Nephron (organoid): ENCODE measurements at regions not wholly inside any gene's neighbourhood (a gene's known extent, or its start where the extent isn't known, plus 50 kb on each side); places are given as distances from the start of the nearest gene placed in this dataset.

ENCODE experiments used
- H3K27ac Mint-ChIP-seq, 3 experiments: 2 replicates each; pipeline ENCODE4 v1.8.0; 2020; ENCODE audit warnings: mixed read lengths in 3 of 3, mild to moderate bottlenecking in 2 of 3, moderate library complexity in 1 of 3
- H3K27me3 Mint-ChIP-seq: 2 replicates; pipeline ENCODE4 v1.8.0; 2021; ENCODE audit warnings: low read depth, mild to moderate bottlenecking, moderate library complexity, mixed read lengths
- H3K36me3 Mint-ChIP-seq: 2 replicates; pipeline ENCODE4 v1.8.0; 2020; ENCODE audit warnings: low read depth, mixed read lengths
- H3K4me1 Mint-ChIP-seq: 2 replicates; pipeline ENCODE4 v1.8.0; 2020; ENCODE audit warnings: mixed read lengths
- H3K4me3 Mint-ChIP-seq, 3 experiments: 2 replicates each; pipeline ENCODE4 v1.8.0; 2020; ENCODE audit warnings: mild to moderate bottlenecking in 3 of 3, mixed read lengths in 3 of 3, moderate library complexity in 2 of 3
- H3K9me3 Mint-ChIP-seq: 2 replicates; pipeline ENCODE4 v1.8.0; 2020; ENCODE audit warnings: mixed read lengths
- TF ChIP-seq, protein P1 (sequence below), 3 experiments: fragments of 200-600 bp; sonication (generic); IDR thresholded peaks; one replicate each; pipeline ENCODE4 v1.5.0; 2021; ENCODE audit warnings: antibody characterized with exemption in 3 of 3; ENCODE audit not compliant: unreplicated experiment in 3 of 3

DNA sequence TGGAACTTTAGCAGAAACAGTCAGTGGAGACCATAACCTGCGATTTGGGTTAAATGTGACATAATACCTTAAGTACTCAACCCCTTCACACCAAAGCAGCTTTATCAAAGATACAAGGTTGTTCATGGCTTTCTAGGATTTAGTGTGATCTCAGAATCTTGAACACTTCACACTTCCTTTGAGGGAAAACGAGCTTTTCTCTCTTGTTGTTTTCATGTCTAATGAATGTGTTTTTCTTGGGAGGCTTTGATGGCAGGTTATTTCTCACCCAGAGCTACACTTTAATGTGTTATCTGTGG is 437.0 kb downstream of the TMEM232 start:
- Mint-ChIP-seq H3K27ac (no peak overlapping the region), H3K4me1 (no peaks in the 10 kb centered on the region), H3K36me3 (peaks cover 4% of the 10 kb centered on the region), H3K27me3 (no peaks in the 10 kb centered on the region), H3K4me3 (no peak overlapping the region), H3K9me3 (peaks cover 18% of the 10 kb centered on the region)
- TF ChIP-seq, protein P1, sequence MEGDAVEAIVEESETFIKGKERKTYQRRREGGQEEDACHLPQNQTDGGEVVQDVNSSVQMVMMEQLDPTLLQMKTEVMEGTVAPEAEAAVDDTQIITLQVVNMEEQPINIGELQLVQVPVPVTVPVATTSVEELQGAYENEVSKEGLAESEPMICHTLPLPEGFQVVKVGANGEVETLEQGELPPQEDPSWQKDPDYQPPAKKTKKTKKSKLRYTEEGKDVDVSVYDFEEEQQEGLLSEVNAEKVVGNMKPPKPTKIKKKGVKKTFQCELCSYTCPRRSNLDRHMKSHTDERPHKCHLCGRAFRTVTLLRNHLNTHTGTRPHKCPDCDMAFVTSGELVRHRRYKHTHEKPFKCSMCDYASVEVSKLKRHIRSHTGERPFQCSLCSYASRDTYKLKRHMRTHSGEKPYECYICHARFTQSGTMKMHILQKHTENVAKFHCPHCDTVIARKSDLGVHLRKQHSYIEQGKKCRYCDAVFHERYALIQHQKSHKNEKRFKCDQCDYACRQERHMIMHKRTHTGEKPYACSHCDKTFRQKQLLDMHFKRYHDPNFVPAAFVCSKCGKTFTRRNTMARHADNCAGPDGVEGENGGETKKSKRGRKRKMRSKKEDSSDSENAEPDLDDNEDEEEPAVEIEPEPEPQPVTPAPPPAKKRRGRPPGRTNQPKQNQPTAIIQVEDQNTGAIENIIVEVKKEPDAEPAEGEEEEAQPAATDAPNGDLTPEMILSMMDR (IDR thresholded peaks at IDR 0.05; ENCODE audit: unreplicated experiment in 3 of 3), result no peak

DNA sequence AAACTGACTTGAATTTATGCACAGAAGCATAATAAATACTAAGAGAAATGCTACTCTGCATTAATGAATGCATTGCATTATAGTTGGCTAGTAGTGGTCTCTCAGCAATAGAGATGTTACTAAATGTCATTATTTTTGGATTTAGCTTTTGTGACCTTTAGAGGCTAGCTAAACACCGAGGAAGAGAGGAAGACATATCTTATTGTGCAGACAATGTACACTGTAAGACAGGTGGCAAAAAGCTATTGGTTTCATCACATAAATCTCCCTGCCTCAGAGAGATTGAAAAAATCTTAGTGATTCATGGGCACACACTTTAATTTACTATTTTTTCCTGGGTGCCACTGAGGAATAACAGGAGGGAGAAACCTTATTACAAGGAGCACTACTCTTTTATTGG is 435.9 kb downstream of the TMEM232 start:
- Mint-ChIP-seq H3K4me1 (no peaks in the 10 kb centered on the region), H3K27ac (no peak overlapping the region), H3K36me3 (no peaks in the 10 kb centered on the region), H3K27me3 (no peaks in the 10 kb centered on the region), H3K9me3 (peaks cover 10% of the 10 kb centered on the region), H3K4me3 (no peak overlapping the region)
- TF ChIP-seq, protein P1 (IDR thresholded peaks at IDR 0.05; ENCODE audit: unreplicated experiment in 3 of 3), result no peak

DNA sequence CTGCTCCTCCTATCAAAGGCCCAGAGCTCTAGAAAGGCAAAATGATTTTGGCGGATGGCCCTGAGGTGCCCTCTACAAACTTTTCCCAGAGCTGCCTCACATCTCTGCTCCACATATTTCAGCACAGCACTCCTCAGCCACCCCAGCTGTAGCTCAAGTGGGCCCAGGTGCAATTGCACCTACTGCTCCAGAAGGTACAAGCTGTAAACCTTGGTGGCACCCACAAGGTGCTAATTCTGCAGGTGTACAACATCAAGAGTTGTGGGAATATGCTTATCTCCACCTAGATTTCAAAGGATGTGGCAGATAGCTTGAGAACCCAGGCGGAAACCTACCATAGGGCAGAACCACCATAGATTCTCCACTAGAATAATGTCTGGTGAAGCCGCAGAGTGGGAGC is 432.2 kb downstream of the TMEM232 start:
- no peaks in the 10 kb centered on the region for H3K4me1 Mint-ChIP-seq
- no peak overlapping the region for H3K27ac Mint-ChIP-seq
- peaks cover 2% of the 10 kb centered on the region for H3K9me3 Mint-ChIP-seq
- TF ChIP-seq, protein P1 (IDR thresholded peaks at IDR 0.05; ENCODE audit: unreplicated experiment in 3 of 3), result no peak
- no peak overlapping the region for H3K4me3 Mint-ChIP-seq
- no peaks in the 10 kb centered on the region for H3K36me3 Mint-ChIP-seq
- no peaks in the 10 kb centered on the region for H3K27me3 Mint-ChIP-seq

DNA sequence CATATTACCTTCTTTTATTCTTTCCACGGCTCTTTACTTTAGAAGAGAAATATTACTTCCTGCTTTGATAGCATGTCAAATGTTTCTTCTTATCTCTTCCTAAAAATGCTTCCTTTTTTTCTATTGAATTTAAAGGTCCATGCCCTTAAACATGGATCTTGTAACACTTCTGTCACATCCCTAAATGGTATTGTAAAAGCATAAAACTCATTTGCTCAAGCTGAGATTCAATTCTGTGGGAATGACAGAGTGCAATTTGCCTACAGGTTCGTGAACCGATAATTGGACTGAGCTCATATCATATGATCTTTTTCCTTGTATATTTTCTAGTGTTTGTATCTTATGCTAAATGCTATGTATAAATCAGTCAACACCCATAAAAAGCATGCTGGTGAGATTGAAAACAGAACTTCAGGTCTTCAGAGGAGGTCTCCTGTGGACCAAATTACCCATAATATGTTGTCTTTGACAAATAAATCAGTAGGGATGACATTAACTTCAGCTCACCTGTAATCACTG is 429.3 kb downstream of the TMEM232 start:
- Mint-ChIP-seq H3K4me3 (no peak overlapping the region), H3K9me3 (peaks cover 16% of the 10 kb centered on the region), H3K4me1 (no peaks in the 10 kb centered on the region), H3K27me3 (no peaks in the 10 kb centered on the region), H3K36me3 (no peaks in the 10 kb centered on the region), H3K27ac (no peak overlapping the region)
- TF ChIP-seq, protein P1 (IDR thresholded peaks at IDR 0.05; ENCODE audit: unreplicated experiment in 3 of 3), result no peak

DNA sequence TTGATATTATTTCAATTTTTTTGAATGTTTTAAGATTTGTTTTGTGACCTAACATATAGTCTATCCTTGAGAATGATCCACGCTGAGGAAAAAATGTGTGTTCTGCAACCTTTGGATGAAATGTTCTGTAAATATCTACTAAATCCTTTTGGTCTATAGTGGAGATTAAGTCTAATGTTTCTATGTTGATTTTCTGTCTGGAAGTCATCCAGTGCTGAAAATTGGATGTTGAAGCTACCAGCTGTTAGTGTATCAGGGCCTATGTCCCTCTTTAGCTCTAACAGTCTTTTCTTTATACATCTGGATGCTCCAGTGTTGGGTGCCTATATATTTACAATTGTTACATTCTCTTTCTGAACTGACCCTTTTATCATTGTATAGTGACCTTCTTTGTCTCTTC is 422.3 kb downstream of the TMEM232 start:
- H3K4me1 Mint-ChIP-seq, result no peaks in the 10 kb centered on the region
- no peaks in the 10 kb centered on the region for H3K36me3 Mint-ChIP-seq

DNA sequence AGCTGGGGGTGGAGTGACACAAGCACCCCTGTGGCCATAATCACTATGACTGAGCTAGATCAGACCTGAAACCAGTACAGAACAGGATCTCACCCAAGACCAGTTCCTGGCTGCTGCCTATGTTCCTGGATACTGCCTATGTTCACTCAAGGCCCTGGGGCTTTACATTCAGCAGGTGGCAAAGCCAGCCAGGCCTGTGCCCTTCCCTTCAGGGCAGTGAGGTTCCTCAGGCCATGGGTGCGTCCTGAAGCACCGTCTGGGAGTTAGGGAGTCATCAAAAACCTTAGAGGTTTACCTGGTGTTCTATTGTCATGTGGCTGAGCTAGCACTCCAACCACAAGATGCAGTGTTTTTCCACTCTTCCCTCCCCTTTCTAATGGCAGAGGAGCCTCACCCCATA is 419.8 kb downstream of the TMEM232 start:
- Mint-ChIP-seq H3K27me3 (no peaks in the 10 kb centered on the region), H3K27ac (no peak overlapping the region), H3K4me1 (no peaks in the 10 kb centered on the region), H3K36me3 (no peaks in the 10 kb centered on the region), H3K4me3 (no peak overlapping the region), H3K9me3 (peaks cover 37% of the 10 kb centered on the region)
- TF ChIP-seq, protein P1 (IDR thresholded peaks at IDR 0.05; ENCODE audit: unreplicated experiment in 3 of 3), result no peak

More for the DNA sequence above, 422.3 kb downstream of the TMEM232 start:
- peaks cover 42% of the 10 kb centered on the region for H3K9me3 Mint-ChIP-seq
- H3K4me3 Mint-ChIP-seq, result no peak overlapping the region
- H3K27me3 Mint-ChIP-seq, result no peaks in the 10 kb centered on the region
- H3K27ac Mint-ChIP-seq, result no peak overlapping the region
- TF ChIP-seq, protein P1 (IDR thresholded peaks at IDR 0.05; ENCODE audit: unreplicated experiment in 3 of 3), result no peak
